Upper lobe of left lung (tissue), 4 donors: ENCODE measurements at regions not wholly inside any gene's neighbourhood (a gene's known extent, or its start where the extent isn't known, plus 50 kb on each side); places are given as distances from the start of the nearest gene placed in this dataset.
"Not testable (repeated sequence)": the region's sequence is repeated elsewhere in the genome, so short reads cannot be mapped to it uniquely, and the experiment has no call there.

Experiments used
- CTCF ChIP-seq, 6 experiments: fragments of 450-650 bp in 4 of 6; fragments of 200-600 bp in 2 of 6; sonication (generic) in 2 of 6; IDR thresholded peaks; one replicate each; pipeline ENCODE4 v1.5.1; 2016 to 2019; ENCODE audit warnings: antibody characterized with exemption in 6 of 6
- POLR2A ChIP-seq, 4 donors: fragments of 450-650 bp; IDR thresholded peaks; one replicate each; pipeline ENCODE4 v1.5.1; 2016 to 2017; ENCODE audit warnings: antibody characterized with exemption in 4 of 4, mild to moderate bottlenecking in 2 of 4

- not testable (repeated sequence) for TF ChIP-seq CTCF, POLR2A (IDR thresholded peaks at IDR 0.05)
Observed at GRCh38 chr20:47848534-47848933, 63.3 kb upstream of the SULF2 start.
